Parathyroid adenoma (tissue), 2 donors: ENCODE measurements at regions not wholly inside any gene's neighbourhood (a gene's known extent, or its start where the extent isn't known, plus 50 kb on each side); places are given as distances from the start of the nearest gene placed in this dataset.

Experiments
- H2AFZ ChIP-seq: fragments of 300-600 bp; sonication (generic); one replicate; pipeline ENCODE4 v1.7.0; 2017; ENCODE audit warnings: antibody characterized with exemption, mild to moderate bottlenecking
- H3K27ac ChIP-seq: fragments of 300-600 bp; sonication (generic); one replicate; pipeline ENCODE4 v1.7.0; 2017
- H3K27me3 ChIP-seq: fragments of 300-600 bp; sonication (generic); one replicate; pipeline ENCODE4 v1.7.0; 2017; ENCODE audit warnings: low read length; ENCODE audit not compliant: control insufficient read depth, insufficient read depth
- H3K36me3 ChIP-seq: fragments of 300-600 bp; sonication (generic); one replicate; pipeline ENCODE4 v1.7.0; 2017; ENCODE audit warnings: low read length; ENCODE audit not compliant: control insufficient read depth, insufficient read depth
- H3K4me1 ChIP-seq: fragments of 300-600 bp; sonication (generic); one replicate; pipeline ENCODE4 v1.7.0; 2017; ENCODE audit warnings: control low read depth
- H3K4me2 ChIP-seq: fragments of 300-600 bp; sonication (generic); one replicate; pipeline ENCODE4 v1.7.0; 2017; ENCODE audit warnings: low read length
- H3K4me3 ChIP-seq: fragments of 300-600 bp; sonication (generic); one replicate; pipeline ENCODE4 v1.7.0; 2017; ENCODE audit warnings: low read depth, low read length
- H3K79me2 ChIP-seq: fragments of 300-600 bp; sonication (generic); one replicate; pipeline ENCODE4 v1.7.0; 2017; ENCODE audit warnings: control low read depth
- H3K9ac ChIP-seq: fragments of 300-600 bp; sonication (generic); one replicate; pipeline ENCODE4 v1.7.0; 2017; ENCODE audit warnings: mild to moderate bottlenecking
- H3K9me3 ChIP-seq: fragments of 300-600 bp; sonication (generic); one replicate; pipeline ENCODE4 v1.7.0; 2017; ENCODE audit warnings: low read length; ENCODE audit not compliant: control insufficient read depth
- TF ChIP-seq, protein P1 (sequence below): fragments of 300-600 bp; sonication (generic); IDR thresholded peaks from one replicate; pipeline ENCODE4 v1.7.0; 2017; ENCODE audit warnings: antibody characterized with exemption, mild to moderate bottlenecking
- donor health status: primary hyperparathyroidism.

DNA sequence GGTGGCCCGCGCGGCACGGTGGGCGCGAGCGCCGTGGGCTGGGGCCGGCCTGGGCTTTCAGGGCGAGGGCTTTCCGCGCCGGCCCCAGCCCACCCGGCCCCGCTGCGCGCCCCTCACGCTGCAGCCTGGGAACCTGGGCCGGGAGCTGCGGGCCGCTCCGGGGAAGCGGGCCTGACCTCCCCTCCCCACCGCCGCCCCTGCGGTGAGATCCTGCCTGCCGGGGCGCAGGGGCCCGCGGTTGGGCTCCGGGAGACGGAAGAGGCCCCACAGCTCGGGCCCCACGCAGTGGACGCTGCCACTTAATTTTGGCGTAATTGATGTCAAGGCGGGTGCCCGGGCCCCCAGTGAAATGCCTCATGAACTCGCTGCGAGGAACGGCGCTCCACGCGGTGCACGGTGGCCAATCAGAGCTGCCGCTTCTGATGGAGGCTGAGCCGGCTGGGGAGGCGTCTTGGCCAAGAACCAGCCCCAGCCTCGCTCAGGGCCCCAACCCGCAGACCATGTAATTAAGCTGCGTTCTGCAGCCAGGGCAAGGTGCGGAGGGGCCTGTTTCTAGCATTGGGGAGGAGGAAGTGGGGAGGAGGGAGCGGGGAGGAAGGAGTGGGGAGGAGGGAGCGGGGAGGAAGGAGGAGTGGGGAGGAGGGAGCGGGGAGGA lies 96.1 kb upstream of the BHLHE23 start:
- H3K27ac ChIP-seq, result peak overlapping the region; percentile 79
- TF ChIP-seq, protein P1, sequence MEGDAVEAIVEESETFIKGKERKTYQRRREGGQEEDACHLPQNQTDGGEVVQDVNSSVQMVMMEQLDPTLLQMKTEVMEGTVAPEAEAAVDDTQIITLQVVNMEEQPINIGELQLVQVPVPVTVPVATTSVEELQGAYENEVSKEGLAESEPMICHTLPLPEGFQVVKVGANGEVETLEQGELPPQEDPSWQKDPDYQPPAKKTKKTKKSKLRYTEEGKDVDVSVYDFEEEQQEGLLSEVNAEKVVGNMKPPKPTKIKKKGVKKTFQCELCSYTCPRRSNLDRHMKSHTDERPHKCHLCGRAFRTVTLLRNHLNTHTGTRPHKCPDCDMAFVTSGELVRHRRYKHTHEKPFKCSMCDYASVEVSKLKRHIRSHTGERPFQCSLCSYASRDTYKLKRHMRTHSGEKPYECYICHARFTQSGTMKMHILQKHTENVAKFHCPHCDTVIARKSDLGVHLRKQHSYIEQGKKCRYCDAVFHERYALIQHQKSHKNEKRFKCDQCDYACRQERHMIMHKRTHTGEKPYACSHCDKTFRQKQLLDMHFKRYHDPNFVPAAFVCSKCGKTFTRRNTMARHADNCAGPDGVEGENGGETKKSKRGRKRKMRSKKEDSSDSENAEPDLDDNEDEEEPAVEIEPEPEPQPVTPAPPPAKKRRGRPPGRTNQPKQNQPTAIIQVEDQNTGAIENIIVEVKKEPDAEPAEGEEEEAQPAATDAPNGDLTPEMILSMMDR, result no peak
- H3K9me3 ChIP-seq, result no peaks in the 10 kb centered on the region
- no peaks in the 10 kb centered on the region for H3K79me2 ChIP-seq
- no peak overlapping the region for H3K9ac ChIP-seq
- H2AFZ ChIP-seq, result peak overlapping the region; percentile 93
- H3K27me3 ChIP-seq, result no peaks in the 10 kb centered on the region
- H3K4me2 ChIP-seq, result peak overlapping the region; percentile 93
- no peaks in the 10 kb centered on the region for H3K36me3 ChIP-seq
- peaks cover 3% of the 10 kb centered on the region for H3K4me1 ChIP-seq
- peak overlapping the region; percentile 52 for H3K4me3 ChIP-seq

DNA sequence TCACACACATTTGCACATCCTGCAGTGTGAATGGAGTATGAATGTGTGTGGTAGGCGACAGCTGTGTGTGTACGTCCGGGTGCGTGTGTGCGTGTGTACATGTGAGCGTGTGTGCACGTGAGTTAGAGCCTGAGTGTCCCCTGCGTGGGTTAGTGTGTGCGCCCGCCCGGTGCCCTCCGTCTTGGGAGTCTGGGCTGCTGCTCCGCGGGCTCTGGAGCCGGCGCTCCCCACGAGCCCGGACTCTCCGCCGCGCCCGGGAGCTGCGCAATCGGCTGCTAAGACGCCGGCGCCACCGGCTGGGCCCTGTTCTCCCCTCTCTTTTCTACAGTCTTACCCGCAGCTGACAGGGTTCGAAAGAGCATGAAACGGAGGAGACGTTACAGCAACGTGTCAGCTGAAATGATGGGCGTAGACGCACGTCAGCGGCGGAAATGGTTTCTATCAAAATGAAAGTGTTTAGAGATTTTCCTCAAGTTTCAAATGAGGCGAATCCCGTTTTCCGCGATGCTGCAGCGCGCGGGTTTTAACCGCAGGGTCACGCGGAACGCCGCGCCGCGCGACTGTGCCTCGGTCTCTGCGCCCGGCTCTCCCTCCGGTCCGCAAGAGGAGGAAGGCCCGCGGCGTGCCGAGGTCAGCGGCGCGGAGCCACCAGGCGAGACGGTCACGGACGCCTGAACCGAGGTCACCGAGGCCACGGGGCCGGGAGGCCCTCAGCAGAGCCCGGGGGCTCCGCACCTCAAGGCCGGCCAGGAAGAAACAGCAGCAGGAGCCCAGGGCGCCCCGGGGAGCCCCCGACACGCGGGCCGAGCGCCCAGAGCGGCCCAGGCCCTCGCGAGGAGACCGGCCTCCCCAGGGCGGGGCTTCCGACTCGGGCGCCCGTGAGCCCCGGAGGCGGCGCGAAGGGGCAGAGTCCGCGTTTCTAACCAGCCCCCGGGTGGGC lies 95.3 kb upstream of the BHLHE23 start:
- Histone ChIP-seq H3K9me3 (no peaks in the 10 kb centered on the region), H3K4me3 (peak overlapping the region; percentile 61), H3K4me1 (peaks cover 3% of the 10 kb centered on the region), H3K79me2 (no peaks in the 10 kb centered on the region), H3K4me2 (peak overlapping the region; percentile 93), H3K9ac (peak overlapping the region; percentile 5), H3K27ac (peak overlapping the region; percentile 79), H3K27me3 (no peaks in the 10 kb centered on the region), H2AFZ (peak overlapping the region; percentile 81), H3K36me3 (no peaks in the 10 kb centered on the region)
- TF ChIP-seq, protein P1, result no peak

- H3K9me3 ChIP-seq, result no peaks in the 10 kb centered on the region
- H3K36me3 ChIP-seq, result no peaks in the 10 kb centered on the region
- H3K79me2 ChIP-seq, result no peaks in the 10 kb centered on the region
- H3K27ac ChIP-seq, result peak overlapping the region; percentile 79
- no peak overlapping the region for H2AFZ ChIP-seq
- no peak overlapping the region for H3K4me2 ChIP-seq
- peaks cover 3% of the 10 kb centered on the region for H3K4me1 ChIP-seq
- no peaks in the 10 kb centered on the region for H3K27me3 ChIP-seq
- H3K9ac ChIP-seq, result no peak overlapping the region
- H3K4me3 ChIP-seq, result no peak overlapping the region
- TF ChIP-seq, protein P1, result no peak
Measured at GRCh38 chr20:63100926-63101699, 94.3 kb upstream of the BHLHE23 start.

GRCh38 chr20:63100174-63100925 lies 93.6 kb upstream of the BHLHE23 start:
- H3K79me2 ChIP-seq, result no peaks in the 10 kb centered on the region
- TF ChIP-seq, protein P1, result no peak
- no peaks in the 10 kb centered on the region for H3K27me3 ChIP-seq
- no peak overlapping the region for H2AFZ ChIP-seq
- no peak overlapping the region for H3K9ac ChIP-seq
- no peaks in the 10 kb centered on the region for H3K36me3 ChIP-seq
- no peaks in the 10 kb centered on the region for H3K9me3 ChIP-seq
- peaks cover 3% of the 10 kb centered on the region for H3K4me1 ChIP-seq
- no peak overlapping the region for H3K27ac ChIP-seq
- H3K4me3 ChIP-seq, result no peak overlapping the region
- H3K4me2 ChIP-seq, result no peak overlapping the region
